ENCODE measurements at regions not wholly inside any gene's neighbourhood (a gene's known extent, or its start where the extent isn't known, plus 50 kb on each side); places are given as distances from the start of the nearest gene placed in this dataset.

DNA sequence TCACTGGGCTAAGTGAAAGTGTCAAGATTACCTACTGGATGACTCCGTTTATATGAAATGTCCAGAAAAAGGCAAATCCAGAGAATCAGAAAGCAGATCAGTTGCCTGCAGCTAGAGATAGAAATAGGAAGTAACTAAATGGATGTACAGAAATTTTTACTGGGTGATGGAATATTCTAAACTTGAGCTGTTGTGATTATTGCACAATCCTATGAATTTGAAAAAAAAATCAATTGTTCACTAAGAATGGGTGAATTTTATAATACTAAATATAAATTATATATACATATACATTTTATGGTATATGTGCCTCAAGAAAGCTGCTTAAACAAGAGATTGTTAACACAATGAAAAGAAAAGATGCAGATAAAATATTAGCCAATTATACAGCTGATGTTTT, 181.1 kb upstream of the C16orf82 start:
- DNase-seq (ENCODE audit: low read depth) = no peak

DNA sequence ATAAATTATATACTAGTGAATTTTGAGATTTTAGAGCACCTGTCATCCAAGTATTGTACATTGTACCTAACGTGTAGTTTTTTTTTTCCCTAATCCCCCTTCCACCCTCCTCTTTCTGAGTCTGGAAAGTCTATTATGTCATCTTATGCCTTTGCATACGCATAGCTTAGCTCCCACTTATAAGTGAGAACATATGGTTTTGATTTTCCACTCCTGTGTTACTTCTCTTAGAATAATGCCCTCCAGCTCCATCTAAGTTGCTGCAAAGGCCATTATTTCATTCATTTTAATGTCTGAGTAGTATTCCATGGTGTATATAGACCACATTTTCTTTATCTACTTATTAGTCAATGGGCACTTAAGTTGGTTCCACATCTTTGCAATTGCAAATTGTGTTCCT, 177.0 kb upstream of the C16orf82 start:
- no peak for DNase-seq (ENCODE audit: low read depth)

DNA sequence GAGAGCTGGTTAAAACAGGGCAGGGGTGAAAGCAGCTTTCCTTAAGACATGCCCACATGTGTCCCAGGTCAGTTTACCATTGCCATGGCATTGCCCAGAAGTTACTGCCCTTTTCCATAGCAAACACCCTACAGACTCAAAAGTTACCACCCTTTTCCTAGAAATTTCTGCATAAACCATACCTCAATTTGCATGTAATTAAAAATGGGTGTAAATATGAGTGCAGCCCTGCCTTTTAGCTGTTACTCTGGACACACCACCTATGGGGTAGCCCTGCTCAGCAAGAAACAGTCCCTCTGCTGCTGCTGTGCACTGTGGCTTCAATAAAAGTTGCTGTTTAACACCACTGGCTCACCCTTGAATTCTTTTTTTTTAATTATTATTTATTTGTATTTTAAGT, 168.5 kb upstream of the C16orf82 start:
- no peak for DNase-seq (ENCODE audit: low read depth)

DNA sequence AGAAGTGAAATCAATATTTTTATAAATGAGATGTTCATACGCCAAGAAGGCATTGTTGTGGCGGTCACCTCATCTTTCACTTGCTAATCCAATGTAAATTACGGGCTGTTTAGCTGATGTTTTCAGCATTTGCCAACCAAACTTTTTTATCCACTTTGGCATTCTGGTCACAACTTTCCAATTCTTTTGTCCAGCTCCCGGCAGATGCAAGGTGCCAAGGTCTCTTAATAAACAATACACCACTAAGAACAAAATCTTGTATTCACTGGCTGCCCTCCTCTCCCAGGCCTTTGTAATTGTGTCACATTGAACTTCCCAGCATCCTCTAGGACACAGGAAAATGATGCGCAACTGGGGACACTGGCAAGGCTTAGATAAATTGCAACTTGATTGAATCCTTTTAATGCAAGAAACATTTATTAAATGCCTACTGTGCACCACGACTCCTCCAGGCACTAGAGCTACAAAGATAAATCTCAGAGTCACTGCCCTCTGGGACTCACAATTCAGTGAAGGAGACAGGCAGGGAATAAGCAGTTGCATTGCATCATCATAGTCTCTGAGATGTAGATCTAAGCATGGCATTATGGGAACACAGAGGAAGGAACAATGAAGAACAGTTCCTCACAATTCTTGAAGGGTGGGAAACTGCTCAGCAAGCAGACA, 165.4 kb upstream of the C16orf82 start:
- no peak for DNase-seq (ENCODE audit: low read depth)

DNA sequence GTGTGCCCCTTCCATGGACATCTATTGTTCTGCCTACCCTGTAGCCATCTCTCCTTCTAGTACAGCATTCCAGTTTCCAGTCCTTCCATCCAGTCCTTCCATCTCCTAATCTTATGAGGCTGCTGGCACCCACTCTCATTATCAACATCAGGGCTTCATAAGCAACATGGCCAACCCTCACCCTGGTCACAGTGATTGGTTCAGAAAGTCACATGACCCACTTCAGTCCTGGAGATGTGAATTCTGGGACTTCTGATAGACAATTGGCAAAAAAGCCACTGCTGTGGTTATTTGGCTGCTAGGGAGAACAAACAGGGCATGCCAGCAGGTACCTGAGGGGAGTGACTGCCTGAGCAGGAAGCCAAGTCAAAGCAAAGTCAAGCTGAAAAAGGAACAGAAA, 164.7 kb upstream of the C16orf82 start:
- no peak for DNase-seq (ENCODE audit: low read depth)

DNA sequence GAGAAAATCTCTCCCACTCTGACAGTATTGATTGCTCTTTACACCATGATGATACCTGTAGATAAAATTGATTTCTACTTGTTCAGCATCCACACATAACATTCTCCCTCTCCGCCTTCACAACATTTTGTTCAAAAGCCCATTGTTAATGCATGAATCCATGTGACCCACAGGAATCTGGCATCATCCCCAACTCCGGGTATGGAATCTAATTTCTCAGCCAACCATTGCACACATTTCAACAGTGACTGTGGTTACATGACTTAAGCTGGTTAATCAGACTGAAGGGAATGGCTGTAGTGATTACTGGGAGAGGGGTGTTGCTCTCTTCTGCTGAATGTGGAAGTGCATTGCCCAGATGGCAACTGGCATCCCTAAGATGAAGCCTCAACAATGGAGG, 161.4 kb upstream of the C16orf82 start:
- no peak for DNase-seq (ENCODE audit: low read depth)

DNA sequence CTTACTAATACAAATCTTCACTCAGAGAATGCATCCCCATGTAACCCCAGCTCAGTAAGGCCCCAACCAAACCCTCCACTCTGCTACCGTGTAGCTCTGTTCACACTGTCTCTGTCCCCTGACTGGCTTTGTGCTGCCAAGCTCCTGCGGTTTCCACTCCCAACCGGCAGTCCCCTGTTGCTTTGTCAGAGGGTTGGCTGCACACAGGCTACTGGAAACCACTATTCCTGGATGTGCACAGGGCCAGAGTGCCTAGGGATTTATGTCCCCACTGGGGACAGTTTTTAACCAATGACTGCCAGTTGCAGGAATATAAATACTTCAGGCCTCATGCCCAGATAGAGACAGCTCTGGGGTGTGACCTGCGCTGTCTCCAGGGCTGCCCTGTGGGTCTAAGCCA, 157.1 kb upstream of the C16orf82 start:
- no peak for DNase-seq (ENCODE audit: low read depth)

DNA sequence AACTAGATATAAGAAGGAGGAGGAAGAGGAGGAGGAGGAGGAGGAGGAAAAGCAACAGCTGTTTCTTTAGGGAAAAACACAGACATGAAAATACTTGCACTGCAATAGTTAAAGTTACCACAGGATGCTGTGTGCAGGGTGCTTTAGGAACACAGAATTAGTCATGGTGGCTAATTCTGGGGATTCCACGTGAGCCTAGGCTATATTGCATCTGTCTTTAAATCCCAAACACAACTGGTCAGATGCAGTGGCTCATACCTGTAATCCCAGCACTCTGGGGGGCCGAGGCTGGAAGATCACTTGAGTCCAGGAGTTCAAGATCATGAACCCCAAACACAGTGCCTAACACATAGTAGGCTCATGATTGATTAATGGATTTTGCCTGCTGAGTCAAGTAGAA, 155.3 kb upstream of the C16orf82 start:
- DNase-seq (ENCODE audit: low read depth) = no peak

DNA sequence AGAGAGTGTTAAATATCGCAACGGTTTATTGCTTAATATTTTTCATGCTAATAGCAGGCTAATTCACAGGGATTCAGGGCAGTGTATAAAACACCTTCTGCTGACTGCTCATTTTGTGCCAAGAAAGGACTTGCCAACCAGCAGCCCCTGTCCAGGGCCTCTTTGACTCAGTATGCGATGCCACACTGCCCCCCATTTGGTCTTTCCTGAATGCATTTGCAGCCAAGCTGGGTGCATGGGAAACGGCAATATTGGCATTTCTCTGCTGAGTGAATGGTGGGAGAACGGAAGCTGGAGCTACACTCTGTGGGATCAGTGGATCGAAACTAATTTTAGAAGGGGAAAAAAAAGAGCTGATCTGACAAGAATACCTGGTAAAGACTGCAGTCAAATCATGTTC, 152.9 kb upstream of the C16orf82 start:
- no peak for DNase-seq (ENCODE audit: low read depth)

DNA sequence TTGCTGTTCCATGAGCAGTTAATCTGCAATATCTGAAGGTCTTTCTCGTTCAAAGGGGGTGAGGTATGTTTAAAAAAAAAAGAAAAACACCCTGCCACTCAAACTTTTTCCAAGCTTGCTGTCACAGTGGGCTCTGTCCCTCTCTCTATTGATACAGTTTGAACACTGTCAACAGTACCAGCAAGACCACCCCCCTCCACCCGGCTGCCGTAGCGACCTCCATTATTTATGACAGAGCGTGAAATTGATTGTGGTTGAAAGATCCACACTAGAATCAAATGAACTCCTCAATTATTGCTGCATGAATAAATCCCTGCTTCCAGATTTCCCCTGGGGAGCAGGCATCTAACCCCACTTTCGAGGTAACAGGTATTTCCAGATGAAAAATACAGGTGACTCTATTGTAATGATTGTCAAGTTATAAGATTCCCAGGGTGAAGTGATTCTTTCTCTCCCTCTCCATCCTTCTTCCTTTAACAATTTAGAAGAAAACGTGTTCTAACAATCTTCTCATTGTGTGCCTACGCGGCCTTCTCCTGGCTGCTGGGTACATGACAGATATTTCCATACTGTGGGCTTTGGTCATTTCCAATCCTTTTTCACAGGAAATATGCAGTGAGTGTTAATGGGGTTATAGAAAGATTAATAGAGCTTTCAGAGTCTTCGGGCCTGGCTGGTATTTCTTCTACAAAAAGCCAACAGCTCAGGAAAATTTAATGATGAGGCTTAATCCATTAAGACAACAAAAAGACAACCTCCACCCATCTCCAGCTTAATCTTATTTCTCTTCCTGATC, 135.7 kb upstream of the C16orf82 start:
- no peak for DNase-seq (ENCODE audit: low read depth)

DNA sequence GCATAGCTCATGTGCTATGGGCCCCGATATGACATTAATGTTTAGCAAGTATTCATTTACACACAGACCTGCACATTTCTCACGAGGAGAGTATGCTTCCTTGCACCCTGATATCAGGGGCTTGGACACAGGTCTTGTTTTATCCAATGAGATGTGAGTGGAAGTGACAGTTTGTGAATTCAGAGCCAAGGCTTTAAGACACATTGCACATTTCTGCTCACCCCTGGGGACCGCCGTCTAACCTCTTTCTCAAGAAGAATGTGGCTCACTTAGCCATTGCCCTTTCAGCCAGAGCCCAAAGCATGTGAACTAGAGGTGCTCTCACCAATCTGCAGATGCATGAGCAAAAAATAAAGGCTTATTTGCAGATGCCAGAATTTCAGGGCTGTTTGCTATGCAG, 116.1 kb upstream of the C16orf82 start:
- DNase-seq (ENCODE audit: low read depth) = no peak

DNA sequence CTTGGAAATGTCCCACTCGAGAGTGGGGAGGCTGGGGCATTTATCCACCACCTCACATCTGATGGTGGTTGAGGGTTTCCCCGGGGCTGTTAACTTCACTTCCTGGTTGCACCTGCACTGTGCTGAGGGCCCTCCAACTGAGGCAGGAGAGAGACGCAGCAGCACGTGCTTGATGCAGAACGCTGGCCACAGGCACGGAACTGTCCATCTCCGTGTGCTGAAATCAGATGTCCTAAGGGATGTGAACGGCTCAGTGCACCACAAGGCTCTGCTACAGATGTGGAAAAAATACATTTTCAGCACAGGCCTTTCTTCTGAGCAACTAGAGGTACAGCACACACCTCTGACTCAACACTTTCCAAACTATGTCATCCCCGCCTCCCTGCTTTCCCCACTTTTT, 114.8 kb upstream of the C16orf82 start:
- no peak for DNase-seq (ENCODE audit: low read depth)

DNA sequence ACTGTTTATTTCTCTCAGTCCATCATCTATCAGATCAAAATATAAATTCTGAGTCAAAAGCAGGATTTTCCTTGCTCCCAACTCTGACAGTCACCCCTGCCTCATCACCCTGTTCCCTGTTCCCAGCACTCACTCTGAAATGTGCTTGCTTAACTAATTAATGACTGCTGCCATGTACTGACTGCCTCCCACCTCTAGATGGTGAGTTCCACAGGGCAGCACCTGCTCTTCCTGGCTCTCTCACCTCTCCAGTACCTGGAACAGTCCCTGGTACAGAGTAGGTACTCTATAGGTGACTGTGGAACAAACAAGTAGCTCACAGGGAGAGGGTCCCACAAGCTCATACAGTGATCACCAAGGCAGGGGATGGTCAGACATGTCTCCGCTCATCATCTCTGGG, 114.3 kb upstream of the C16orf82 start:
- no peak for DNase-seq (ENCODE audit: low read depth)

DNA sequence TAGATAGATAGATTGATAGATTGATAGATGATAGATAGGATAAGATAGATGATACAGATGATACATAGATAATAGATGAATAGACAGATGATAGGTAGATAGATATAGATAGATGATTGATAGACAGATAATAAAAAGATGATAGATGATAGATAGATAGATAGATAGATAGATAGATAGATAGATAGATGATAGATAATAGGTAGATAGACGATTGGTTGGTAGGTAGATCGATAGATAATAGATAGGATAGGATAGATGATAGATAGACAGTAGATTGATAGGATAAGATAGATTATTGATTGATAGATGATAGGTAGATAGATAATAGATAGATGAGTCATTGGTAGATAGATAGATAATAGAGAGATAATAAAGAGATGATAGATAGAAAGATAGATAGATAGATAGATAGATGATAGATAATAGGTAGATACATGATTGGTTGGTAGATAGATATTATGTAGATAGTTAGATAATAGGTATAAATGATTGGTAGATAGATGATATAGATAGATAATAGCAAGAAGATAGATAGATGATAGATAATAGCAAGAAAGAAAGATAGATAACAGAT, 109.4 kb upstream of the C16orf82 start:
- no peak for DNase-seq (ENCODE audit: low read depth)

DNA sequence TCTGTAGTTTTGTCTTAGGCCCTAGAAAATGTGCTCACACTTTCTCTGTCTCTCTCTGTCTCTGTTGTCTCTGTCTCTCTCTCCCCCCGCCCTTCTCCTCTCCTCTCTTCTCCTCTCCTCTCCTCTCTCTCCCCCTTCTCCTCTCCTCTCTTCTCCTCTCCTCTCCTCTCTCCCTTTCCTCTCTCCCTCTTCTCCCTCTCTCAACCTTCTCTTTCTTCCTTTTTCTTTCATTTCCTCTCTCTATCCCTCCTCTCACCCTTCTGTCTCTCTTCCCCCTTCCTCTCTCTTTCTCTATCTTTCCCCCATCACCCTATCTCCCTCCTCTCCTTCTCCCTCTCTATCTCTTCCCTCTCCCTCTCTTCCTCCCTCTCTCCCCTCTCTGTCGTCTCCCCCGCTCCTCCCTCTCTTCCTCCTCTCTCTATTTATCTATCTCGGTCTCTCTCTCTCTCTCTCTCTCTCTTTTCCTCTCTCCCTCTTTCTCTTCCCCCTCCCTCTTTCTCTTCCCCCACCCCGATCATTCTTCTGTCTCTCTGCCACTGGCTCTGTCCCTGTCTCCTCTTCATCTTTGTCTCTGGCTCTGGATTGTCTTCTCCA, 107.2 kb upstream of the C16orf82 start:
- DNase-seq (ENCODE audit: low read depth) = no peak

DNA sequence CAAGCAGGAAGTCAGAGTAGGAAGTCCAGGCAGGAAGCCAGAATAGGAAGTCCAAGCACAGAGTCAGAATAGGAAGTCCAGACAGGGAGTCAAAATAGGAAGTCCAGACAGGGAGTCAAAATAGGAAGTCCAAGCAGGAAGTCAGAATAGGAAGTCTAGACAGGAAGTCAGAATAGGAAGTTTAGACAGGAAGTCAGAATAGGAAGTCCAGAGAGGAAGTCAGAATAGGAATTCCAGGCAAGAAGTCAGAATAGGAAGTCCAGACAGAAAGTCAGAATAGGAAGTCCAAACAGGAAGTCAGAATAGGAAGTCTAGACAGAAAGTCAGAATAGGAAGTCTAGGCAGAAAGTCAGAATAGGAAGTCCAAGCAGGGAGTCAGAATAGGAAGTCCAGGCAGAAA, 105.3 kb upstream of the C16orf82 start:
- no peak for DNase-seq (ENCODE audit: low read depth)

DNA sequence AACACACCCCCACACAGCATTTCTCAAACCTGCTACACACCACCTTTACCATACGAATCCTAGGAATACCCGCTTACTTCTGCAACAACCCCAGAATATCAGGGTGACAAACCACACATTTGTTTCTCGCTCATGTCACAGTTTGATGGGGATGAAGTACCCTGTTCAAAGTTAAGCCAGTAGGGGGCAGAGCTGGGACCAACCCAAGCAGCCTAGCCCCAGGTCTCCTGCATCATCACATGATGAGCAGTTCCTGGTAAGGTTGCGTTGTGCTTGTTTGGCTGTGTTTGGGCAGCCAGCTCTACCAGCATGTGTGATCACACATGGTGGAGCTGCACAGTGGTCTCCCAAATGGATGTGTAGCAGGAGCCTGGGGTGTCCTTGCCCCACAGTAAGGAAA, 103.6 kb upstream of the C16orf82 start:
- peak; percentile 29 for DNase-seq (ENCODE audit: low read depth)

DNA sequence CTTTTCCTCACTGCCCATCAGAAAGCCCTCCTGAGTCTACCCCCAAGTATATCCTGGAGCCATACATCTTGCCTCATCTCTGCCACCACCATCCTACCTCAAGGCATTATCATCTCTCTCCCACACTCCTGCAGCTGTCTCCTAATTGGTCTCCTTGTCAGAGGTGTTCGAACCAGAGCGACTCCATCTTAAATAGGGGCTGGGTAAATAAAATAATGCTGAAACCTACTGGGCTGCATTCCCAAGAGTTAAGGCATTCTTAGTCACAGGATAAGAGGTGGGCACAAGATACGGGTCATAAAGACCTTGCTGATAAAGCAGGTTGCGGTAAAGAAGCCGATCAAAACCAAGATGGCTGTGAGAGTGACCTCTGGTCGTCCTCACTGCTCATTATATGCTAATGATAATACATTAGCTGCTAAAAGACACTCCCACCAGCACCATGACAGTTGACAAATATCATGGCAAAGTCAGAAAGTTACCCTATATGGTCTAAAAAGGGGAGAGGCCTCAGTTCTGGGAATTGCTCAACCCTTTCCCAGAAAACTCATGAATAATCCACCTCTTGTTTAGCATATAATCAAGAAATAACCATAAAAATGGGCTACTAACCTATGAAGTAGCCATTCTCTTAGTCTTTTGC, 97.0 kb upstream of the C16orf82 start:
- no peak for DNase-seq (ENCODE audit: low read depth)

DNA sequence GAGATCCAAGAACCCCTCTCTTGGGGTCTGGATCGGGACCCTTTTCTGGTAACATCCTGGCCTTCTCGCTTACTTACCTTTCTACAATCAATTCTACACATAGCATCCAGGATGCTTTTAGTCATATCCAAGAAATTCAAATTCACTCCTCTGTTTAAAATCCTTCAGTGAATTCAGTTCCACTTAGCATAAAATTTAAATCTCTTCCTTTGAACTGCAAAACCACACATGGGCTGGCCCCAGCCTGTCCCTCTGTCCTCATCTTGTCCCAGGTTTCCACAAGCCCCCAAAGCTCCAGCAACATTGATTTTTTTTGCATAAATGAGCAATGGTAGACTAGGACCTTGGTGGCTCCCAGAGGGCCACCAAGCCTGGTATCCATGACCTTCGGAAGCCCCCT, 96.4 kb upstream of the C16orf82 start:
- no peak for DNase-seq (ENCODE audit: low read depth)

DNA sequence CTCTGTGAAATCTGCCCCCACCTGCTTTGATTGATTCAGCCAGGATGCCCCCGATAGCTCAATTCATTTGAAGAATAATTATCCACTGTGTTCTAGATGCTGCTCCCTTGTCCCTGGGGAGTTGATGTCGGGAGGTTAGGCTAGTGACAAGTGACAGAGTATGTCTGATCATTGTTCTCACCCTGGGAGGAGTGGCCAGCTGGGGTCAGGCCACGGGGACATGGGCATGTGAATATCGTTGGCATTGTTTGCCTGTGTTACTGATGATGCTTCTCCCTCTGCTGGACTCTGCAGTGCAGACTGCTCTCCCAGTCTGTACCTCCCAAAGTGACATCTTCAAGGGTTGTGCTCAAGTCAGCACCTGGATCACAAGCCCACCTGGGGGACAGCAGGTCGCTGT, 89.9 kb upstream of the C16orf82 start:
- no peak for DNase-seq (ENCODE audit: low read depth)

DNA sequence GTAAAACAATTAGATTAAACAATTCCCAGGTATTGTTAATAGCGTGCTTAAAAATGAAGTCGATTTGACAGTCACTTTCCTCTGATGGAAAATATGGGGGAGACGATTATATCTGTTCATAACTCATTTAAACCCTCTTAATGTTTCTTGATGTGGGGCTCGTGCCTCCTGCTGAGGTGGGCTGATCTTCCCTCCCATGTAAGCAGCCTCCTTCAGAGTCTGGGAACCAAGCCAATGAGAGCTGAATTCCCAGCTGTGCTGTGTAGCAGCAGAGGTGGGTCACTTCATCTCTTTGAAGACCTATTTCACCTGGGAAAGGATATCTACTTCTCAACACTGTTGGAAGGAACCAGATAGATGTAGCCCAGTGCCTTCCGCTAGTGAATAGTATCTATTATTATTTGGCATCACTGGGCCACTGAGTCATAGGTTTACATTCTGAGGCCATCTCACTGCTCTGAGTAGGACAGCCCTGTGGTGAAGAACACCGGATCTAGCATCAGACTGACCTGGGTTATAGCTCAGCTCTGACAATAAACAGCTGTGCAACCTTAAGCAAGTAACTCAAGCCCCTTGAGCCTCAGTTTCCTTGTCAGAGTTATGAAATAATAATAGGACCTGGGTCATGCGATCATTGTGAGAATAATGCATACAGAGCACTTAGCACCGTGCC, 85.3 kb upstream of the C16orf82 start:
- peak; percentile 90 for DNase-seq (ENCODE audit: low read depth)

DNA sequence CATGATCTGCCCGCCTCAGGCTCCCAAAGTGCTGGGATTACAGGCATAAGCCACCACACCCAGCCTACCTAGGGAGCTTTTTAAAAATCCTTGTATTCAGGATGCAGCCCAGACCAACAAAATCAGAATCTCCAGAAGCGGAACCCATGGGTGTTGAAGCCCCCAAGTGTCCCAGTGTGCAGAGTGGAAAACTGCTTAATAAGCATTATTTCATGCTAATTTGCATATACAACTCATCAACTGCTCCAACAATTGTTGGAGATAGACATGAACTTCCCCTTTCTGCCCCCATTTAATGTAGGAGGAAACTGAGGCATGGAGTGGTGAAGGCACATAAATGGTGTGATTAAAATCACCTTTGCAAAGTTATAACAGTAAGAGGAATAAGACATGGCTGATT, 84.3 kb upstream of the C16orf82 start:
- DNase-seq (ENCODE audit: low read depth) = no peak

Measured in ELR (cell line).